ENCODE measurements at regions not wholly inside any gene's neighbourhood (a gene's known extent, or its start where the extent isn't known, plus 50 kb on each side); places are given as distances from the start of the nearest gene placed in this dataset.

- no peak for DNase-seq (ENCODE audit: low spot score)
- WGBS, result 86% methylated on average over 10 of the region's 10 CpGs
- no peak for TF ChIP-seq HNF4A (conservative IDR thresholded peaks at IDR 0.05)
- TF ChIP-seq TAF1 (conservative IDR thresholded peaks at IDR 0.05), result no peak
- TF ChIP-seq ZBTB33 (IDR thresholded peaks at IDR 0.05), result no peak
- no peak for TF ChIP-seq YY1 (IDR thresholded peaks at IDR 0.05)
- TF ChIP-seq RXRA (IDR thresholded peaks at IDR 0.05), result no peak
- TF ChIP-seq RAD21 (IDR thresholded peaks at IDR 0.05), result no peak
- TF ChIP-seq SP1 (IDR thresholded peaks at IDR 0.05), result no peak
- no peak for TF ChIP-seq REST (IDR thresholded peaks at IDR 0.05)
- TF ChIP-seq JUND (IDR thresholded peaks at IDR 0.05), result no peak
- no peak for TF ChIP-seq HNF4G (IDR thresholded peaks at IDR 0.05)
- TF ChIP-seq FOXA1 (IDR thresholded peaks at IDR 0.05), result no peak
- no peak for TF ChIP-seq CTCF (IDR thresholded peaks at IDR 0.05; ENCODE audit: low read depth, low read length, missing input control)
- no peak for TF ChIP-seq ATF3 (IDR thresholded peaks at IDR 0.05)
- no peak for TF ChIP-seq GABPA (IDR thresholded peaks at IDR 0.05 in 1 of 2, conservative IDR thresholded peaks at IDR 0.05 in 1 of 2)
- TF ChIP-seq NR2F2 (IDR thresholded peaks at IDR 0.05), result no peak
- no peak for TF ChIP-seq MAX (IDR thresholded peaks at IDR 0.05)
- TF ChIP-seq FOXA2 (IDR thresholded peaks at IDR 0.05), result no peak
- no peak for TF ChIP-seq EGR1 (IDR thresholded peaks at IDR 0.05; ENCODE audit: low read depth in 2 of 2)
- Histone ChIP-seq H3K27me3 (ENCODE audit: control insufficient read depth in 4 of 4, insufficient read depth in 4 of 4, low read length in 3 of 4) (no peaks in the 10 kb centered on the region), H3K9me3 (ENCODE audit: control insufficient read depth in 4 of 4, low read length in 3 of 4) (no peaks in the 10 kb centered on the region), H3K9ac (ENCODE audit: low read depth in 1 of 2, low read length in 2 of 2) (no peak overlapping the region), H3K27ac (ENCODE audit: low read depth in 1 of 2, low read length in 2 of 2) (no peak overlapping the region), H3K36me3 (ENCODE audit: control insufficient read depth in 4 of 4, insufficient read depth in 3 of 4, low read depth in 1 of 4, low read length in 3 of 4) (no peaks in the 10 kb centered on the region), H3K4me3 (ENCODE audit: low read depth in 1 of 3, low read length in 3 of 3) (no peak overlapping the region), H3K4me1 (ENCODE audit: control insufficient read depth in 4 of 4, insufficient read depth in 4 of 4, low read length in 3 of 4) (peaks cover 0 to 4% (median 1%) of the 10 kb centered on the region in 4 donors)
Observed at GRCh38 chr7:47142169-47142866, 439.6 kb downstream of the TNS3 start.

All from liver (tissue), 8 donors.